ENCODE measurements at regions not wholly inside any gene's neighbourhood (a gene's known extent, or its start where the extent isn't known, plus 50 kb on each side); places are given as distances from the start of the nearest gene placed in this dataset.
"Not testable (repeated sequence)": the region's sequence is repeated elsewhere in the genome, so short reads cannot be mapped to it uniquely, and the experiment has no call there.

- H2BK15ac ChIP-seq (ENCODE audit: low read length); H3K9me3 ChIP-seq (replicated peaks in 1 of 2; ENCODE audit: control insufficient read depth in 2 of 2, insufficient read depth in 1 of 2, low read depth in 1 of 2, low read length in 2 of 2); H2BK5ac ChIP-seq (ENCODE audit: low read length); H2BK12ac ChIP-seq (ENCODE audit: low read length); H4K91ac ChIP-seq (ENCODE audit: low read depth, low read length, poor library complexity); H3K4me1 ChIP-seq (ENCODE audit: control insufficient read depth in 2 of 2, insufficient read depth in 1 of 2, low read depth in 1 of 2, low read length in 2 of 2); H3K27ac ChIP-seq (replicated peaks; ENCODE audit: low read length); H3K36me3 ChIP-seq (replicated peaks in 1 of 2; ENCODE audit: control insufficient read depth in 2 of 2, insufficient read depth in 2 of 2, low read length in 2 of 2); H3K9ac ChIP-seq (ENCODE audit: low read depth, low read length, poor library complexity); H3K23ac ChIP-seq (ENCODE audit: low read depth, low read length, poor library complexity); H3K27me3 ChIP-seq (ENCODE audit: control insufficient read depth in 3 of 3, insufficient read depth in 3 of 3, low read depth in 1 of 3, low read length in 3 of 3); H3K14ac ChIP-seq (ENCODE audit: low read length); H2AK5ac ChIP-seq (ENCODE audit: low read depth, low read length); H2AFZ ChIP-seq (ENCODE audit: low read length); H3K4me2 ChIP-seq (ENCODE audit: insufficient read depth, low read length, poor library complexity, severe bottlenecking); H3K4ac ChIP-seq (ENCODE audit: low read length); H3K79me1 ChIP-seq (ENCODE audit: low read depth, low read length); H3K18ac ChIP-seq (ENCODE audit: low read length); H3K4me3 ChIP-seq (ENCODE audit: low read length in 2 of 2); H2BK120ac ChIP-seq (ENCODE audit: low read depth, low read length); H4K8ac ChIP-seq (ENCODE audit: low read depth, low read length); DNase-seq (ENCODE audit: low spot score): not testable (repeated sequence)
- no CpG with 5 or more reads among the region's 21 CpGs for WGBS, 2 donors (ENCODE audit: extremely low coverage in 2 of 2, insufficient read length in 2 of 2, insufficient replicate concordance in 1 of 2)
Measured at GRCh38 chr16:88134172-88134898, 183.1 kb downstream of the BANP start.

- DNase-seq (ENCODE audit: low spot score); H3K23ac ChIP-seq (ENCODE audit: low read depth, low read length, poor library complexity); H2BK5ac ChIP-seq (ENCODE audit: low read length); H3K4me3 ChIP-seq (ENCODE audit: low read length in 2 of 2); H3K27ac ChIP-seq (replicated peaks; ENCODE audit: low read length); H3K27me3 ChIP-seq (ENCODE audit: control insufficient read depth in 3 of 3, insufficient read depth in 3 of 3, low read depth in 1 of 3, low read length in 3 of 3); H3K9me3 ChIP-seq (replicated peaks in 1 of 2; ENCODE audit: control insufficient read depth in 2 of 2, insufficient read depth in 1 of 2, low read depth in 1 of 2, low read length in 2 of 2); H3K36me3 ChIP-seq (replicated peaks in 1 of 2; ENCODE audit: control insufficient read depth in 2 of 2, insufficient read depth in 2 of 2, low read length in 2 of 2); H2AFZ ChIP-seq (ENCODE audit: low read length); H3K9ac ChIP-seq (ENCODE audit: low read depth, low read length, poor library complexity); H4K91ac ChIP-seq (ENCODE audit: low read depth, low read length, poor library complexity); H3K79me1 ChIP-seq (ENCODE audit: low read depth, low read length); H2AK5ac ChIP-seq (ENCODE audit: low read depth, low read length); H3K4me1 ChIP-seq (ENCODE audit: control insufficient read depth in 2 of 2, insufficient read depth in 1 of 2, low read depth in 1 of 2, low read length in 2 of 2); H3K4me2 ChIP-seq (ENCODE audit: insufficient read depth, low read length, poor library complexity, severe bottlenecking); H2BK120ac ChIP-seq (ENCODE audit: low read depth, low read length); H2BK12ac ChIP-seq (ENCODE audit: low read length); H2BK15ac ChIP-seq (ENCODE audit: low read length); H3K4ac ChIP-seq (ENCODE audit: low read length); H4K8ac ChIP-seq (ENCODE audit: low read depth, low read length); H3K14ac ChIP-seq (ENCODE audit: low read length): not testable (repeated sequence)
- H3K18ac ChIP-seq (ENCODE audit: low read length) = peak overlapping the region; percentile 64
- no CpG with 5 or more reads among the region's 24 CpGs for WGBS, 2 donors (ENCODE audit: extremely low coverage in 2 of 2, insufficient read length in 2 of 2, insufficient replicate concordance in 1 of 2)
Measured at GRCh38 chr16:88134899-88135682, 183.9 kb downstream of the BANP start.

- H3K9ac ChIP-seq (ENCODE audit: low read depth, low read length, poor library complexity); H4K8ac ChIP-seq (ENCODE audit: low read depth, low read length); H2AFZ ChIP-seq (ENCODE audit: low read length); H3K23ac ChIP-seq (ENCODE audit: low read depth, low read length, poor library complexity); H3K36me3 ChIP-seq (replicated peaks in 1 of 2; ENCODE audit: control insufficient read depth in 2 of 2, insufficient read depth in 2 of 2, low read length in 2 of 2); H3K9me3 ChIP-seq (replicated peaks in 1 of 2; ENCODE audit: control insufficient read depth in 2 of 2, insufficient read depth in 1 of 2, low read depth in 1 of 2, low read length in 2 of 2); H3K79me1 ChIP-seq (ENCODE audit: low read depth, low read length); H4K91ac ChIP-seq (ENCODE audit: low read depth, low read length, poor library complexity); H2AK5ac ChIP-seq (ENCODE audit: low read depth, low read length); H3K4me3 ChIP-seq (ENCODE audit: low read length in 2 of 2); H3K14ac ChIP-seq (ENCODE audit: low read length); H3K4me1 ChIP-seq (ENCODE audit: control insufficient read depth in 2 of 2, insufficient read depth in 1 of 2, low read depth in 1 of 2, low read length in 2 of 2); H3K4ac ChIP-seq (ENCODE audit: low read length); H3K4me2 ChIP-seq (ENCODE audit: insufficient read depth, low read length, poor library complexity, severe bottlenecking); H3K27ac ChIP-seq (replicated peaks; ENCODE audit: low read length); H3K27me3 ChIP-seq (ENCODE audit: control insufficient read depth in 3 of 3, insufficient read depth in 3 of 3, low read depth in 1 of 3, low read length in 3 of 3); DNase-seq (ENCODE audit: low spot score); H2BK120ac ChIP-seq (ENCODE audit: low read depth, low read length); H2BK12ac ChIP-seq (ENCODE audit: low read length); H2BK15ac ChIP-seq (ENCODE audit: low read length): not testable (repeated sequence)
- no CpG with 5 or more reads among the region's 13 CpGs for WGBS, 2 donors (ENCODE audit: extremely low coverage in 2 of 2, insufficient read length in 2 of 2, insufficient replicate concordance in 1 of 2)
- peak overlapping the region; percentile 53 for H2BK5ac ChIP-seq (ENCODE audit: low read length)
- peak overlapping the region; percentile 76 for H3K18ac ChIP-seq (ENCODE audit: low read length)
Measured at GRCh38 chr16:88136211-88136713, 185.0 kb downstream of the BANP start.

- Histone ChIP-seq H4K91ac (ENCODE audit: low read depth, low read length, poor library complexity) (peak overlapping the region; percentile 44), H3K23ac (ENCODE audit: low read depth, low read length, poor library complexity) (peak overlapping the region; percentile 6), H3K4me3 (ENCODE audit: low read length in 2 of 2) (peak overlapping the region in 1 of 2 donors; percentile 54)
- not testable (repeated sequence) for H3K4ac ChIP-seq (ENCODE audit: low read length); DNase-seq (ENCODE audit: low spot score); H4K8ac ChIP-seq (ENCODE audit: low read depth, low read length); H2BK5ac ChIP-seq (ENCODE audit: low read length); H3K4me2 ChIP-seq (ENCODE audit: insufficient read depth, low read length, poor library complexity, severe bottlenecking); H3K27me3 ChIP-seq (ENCODE audit: control insufficient read depth in 3 of 3, insufficient read depth in 3 of 3, low read depth in 1 of 3, low read length in 3 of 3); H2AFZ ChIP-seq (ENCODE audit: low read length); H3K27ac ChIP-seq (replicated peaks; ENCODE audit: low read length); H3K14ac ChIP-seq (ENCODE audit: low read length); H2AK5ac ChIP-seq (ENCODE audit: low read depth, low read length); H2BK15ac ChIP-seq (ENCODE audit: low read length); H3K36me3 ChIP-seq (replicated peaks in 1 of 2; ENCODE audit: control insufficient read depth in 2 of 2, insufficient read depth in 2 of 2, low read length in 2 of 2); H3K9ac ChIP-seq (ENCODE audit: low read depth, low read length, poor library complexity); H3K79me1 ChIP-seq (ENCODE audit: low read depth, low read length); H3K9me3 ChIP-seq (replicated peaks in 1 of 2; ENCODE audit: control insufficient read depth in 2 of 2, insufficient read depth in 1 of 2, low read depth in 1 of 2, low read length in 2 of 2); H3K18ac ChIP-seq (ENCODE audit: low read length); H2BK12ac ChIP-seq (ENCODE audit: low read length); H3K4me1 ChIP-seq (ENCODE audit: control insufficient read depth in 2 of 2, insufficient read depth in 1 of 2, low read depth in 1 of 2, low read length in 2 of 2); H2BK120ac ChIP-seq (ENCODE audit: low read depth, low read length)
- WGBS, 2 donors (ENCODE audit: extremely low coverage in 2 of 2, insufficient read length in 2 of 2, insufficient replicate concordance in 1 of 2) = no CpG with 5 or more reads among the region's 4 CpGs
Measured at GRCh38 chr16:88136939-88137338, 185.7 kb downstream of the BANP start.

Data from neuronal stem cell (in vitro differentiated cells).